CD4-positive, alpha-beta T cell treated with Interleukin-10 for 1 hour (primary cell): ENCODE measurements at regions not wholly inside any gene's neighbourhood (a gene's known extent, or its start where the extent isn't known, plus 50 kb on each side); places are given as distances from the start of the nearest gene placed in this dataset.
"Not testable (repeated sequence)": the region's sequence is repeated elsewhere in the genome, so short reads cannot be mapped to it uniquely, and the experiment has no call there.

Experiments used
- DNase-seq: peaks from one replicate; pipeline ENCODE4 v3.0.0-alpha.2; 2020

- no peak for DNase-seq
Observed at GRCh38 chr12:97616946-97617345, 154.3 kb downstream of the RMST start.

DNA sequence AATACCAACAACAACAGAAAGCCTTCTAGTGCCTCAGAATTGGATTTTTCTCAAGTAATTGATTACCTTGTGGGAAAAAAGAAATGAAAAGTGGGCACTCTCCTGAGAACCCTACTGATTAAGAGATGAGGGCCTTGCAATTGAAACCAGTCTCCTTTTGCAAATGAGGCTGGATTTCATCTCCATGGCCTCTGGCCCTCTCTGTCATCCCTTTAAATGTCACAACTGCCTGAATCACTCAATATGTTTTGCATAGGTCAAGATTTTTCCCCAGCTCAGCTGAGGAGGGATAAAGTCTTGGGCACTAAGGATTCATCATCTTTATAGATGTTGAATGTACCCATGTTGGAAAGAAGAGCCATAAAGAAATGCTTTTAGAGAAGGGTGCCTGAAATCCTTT is 166.4 kb downstream of the RMST start:
- no peak for DNase-seq

- DNase-seq = no peak
Observed at GRCh38 chr12:97629382-97629781, 166.8 kb downstream of the RMST start.

DNA sequence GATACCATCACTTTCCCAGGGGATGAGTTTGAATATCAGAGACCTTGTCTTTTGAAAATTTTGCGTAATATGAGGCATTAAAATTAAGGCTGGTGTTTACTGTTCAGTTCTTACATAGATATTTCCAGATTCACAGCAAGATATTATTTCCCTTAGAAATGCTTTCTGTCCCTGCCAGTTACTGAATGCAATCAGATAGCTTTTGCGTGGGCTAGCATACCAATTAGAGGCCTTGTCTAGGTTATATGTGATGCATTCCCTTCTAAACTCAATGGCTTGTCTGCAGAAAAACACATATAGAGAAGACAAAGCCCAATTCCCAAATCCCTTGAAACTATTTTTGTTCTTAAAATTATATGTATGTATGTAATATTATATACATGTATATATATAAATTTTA is 167.8 kb downstream of the RMST start:
- no peak for DNase-seq

- no peak for DNase-seq
Observed at GRCh38 chr12:97630875-97631274, 168.3 kb downstream of the RMST start.

- no peak for DNase-seq
Observed at GRCh38 chr12:97637770-97638169, 175.2 kb downstream of the RMST start.

- no peak for DNase-seq
Observed at GRCh38 chr12:97638739-97639138, 176.1 kb downstream of the RMST start.

- DNase-seq = no peak
Observed at GRCh38 chr12:97639702-97640101, 177.1 kb downstream of the RMST start.

- no peak for DNase-seq
Observed at GRCh38 chr12:97640826-97641225, 178.2 kb downstream of the RMST start.

DNA sequence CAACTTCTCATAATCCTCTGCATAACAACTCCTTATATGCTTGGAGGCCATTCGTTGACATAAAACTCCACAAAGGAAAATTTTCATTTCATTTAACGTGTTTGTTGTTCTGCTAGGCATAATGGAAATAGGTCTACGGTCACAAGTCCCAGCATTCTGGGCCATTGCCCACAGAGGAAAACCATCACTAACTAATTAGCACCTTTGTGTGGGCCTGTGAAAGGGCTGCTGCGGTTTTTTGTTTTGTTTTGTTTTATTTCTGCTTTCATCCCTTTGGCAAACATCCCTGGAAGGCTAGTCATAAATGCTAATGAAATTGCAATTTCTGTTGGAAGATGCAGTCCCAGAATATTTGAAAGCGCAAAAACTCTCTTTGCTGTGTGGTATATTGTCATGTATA is 180.3 kb downstream of the RMST start:
- no peak for DNase-seq

- no peak for DNase-seq
Observed at GRCh38 chr12:97643924-97644323, 181.3 kb downstream of the RMST start.

DNA sequence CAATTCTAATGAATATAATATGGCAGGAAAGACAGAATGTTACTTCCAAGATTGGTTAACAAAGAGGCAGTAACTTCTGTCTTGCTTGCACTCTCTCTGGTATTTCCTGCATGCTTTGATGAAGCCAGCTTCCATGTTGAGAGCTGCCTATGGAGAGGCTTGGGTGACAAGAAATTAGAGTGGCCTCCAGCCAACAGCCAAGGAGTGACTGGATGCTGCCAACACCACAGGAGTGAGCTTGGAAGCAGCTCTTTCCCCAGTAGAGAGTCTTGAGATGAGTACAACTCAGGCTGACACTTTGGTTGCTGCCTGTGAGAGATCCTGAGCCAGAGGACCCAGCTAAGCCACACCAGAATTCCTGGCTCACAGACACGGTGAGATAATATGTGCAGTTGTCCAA is 183.1 kb downstream of the RMST start:
- DNase-seq = no peak

DNA sequence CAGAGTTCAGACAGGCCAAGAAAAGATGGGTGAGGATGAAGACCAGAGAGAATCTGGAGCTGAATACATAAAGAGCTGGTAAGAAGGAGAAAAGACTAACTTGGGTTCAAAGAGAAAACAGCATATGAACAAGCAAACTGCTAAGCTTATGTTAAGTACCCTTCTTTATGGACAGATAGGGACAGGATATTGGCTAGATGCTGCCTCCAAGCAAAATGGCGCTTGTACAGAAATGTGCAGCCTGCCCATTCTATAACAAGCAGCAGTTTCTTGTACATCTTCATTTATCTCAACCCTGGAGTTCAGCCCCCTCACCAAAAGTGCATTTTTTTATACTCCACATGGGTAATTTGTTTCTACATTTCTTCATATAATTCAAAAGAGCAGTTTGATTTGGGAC is 184.5 kb downstream of the RMST start:
- DNase-seq = no peak

DNA sequence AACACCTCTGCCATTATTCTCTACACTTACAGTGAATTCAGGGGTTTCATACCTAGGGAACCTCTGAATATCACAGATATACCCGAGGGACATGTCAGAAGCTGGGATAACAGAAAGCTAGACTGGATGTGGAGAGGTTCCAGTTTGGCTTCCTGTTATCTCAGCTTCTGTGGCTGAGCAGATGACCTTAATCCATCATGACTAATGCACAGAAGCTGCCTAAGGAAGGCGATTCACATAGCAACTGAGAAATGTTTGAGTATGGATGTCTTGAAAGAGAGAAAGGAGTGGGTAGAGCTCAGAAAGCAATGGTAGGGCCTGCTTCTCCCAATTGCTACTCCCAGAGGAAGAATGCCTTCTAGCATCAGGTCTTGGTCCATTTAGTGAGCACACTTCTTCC is 187.6 kb downstream of the RMST start:
- no peak for DNase-seq

GRCh38 chr12:97656548-97656947 is 193.9 kb downstream of the RMST start:
- DNase-seq = not testable (repeated sequence)

DNA sequence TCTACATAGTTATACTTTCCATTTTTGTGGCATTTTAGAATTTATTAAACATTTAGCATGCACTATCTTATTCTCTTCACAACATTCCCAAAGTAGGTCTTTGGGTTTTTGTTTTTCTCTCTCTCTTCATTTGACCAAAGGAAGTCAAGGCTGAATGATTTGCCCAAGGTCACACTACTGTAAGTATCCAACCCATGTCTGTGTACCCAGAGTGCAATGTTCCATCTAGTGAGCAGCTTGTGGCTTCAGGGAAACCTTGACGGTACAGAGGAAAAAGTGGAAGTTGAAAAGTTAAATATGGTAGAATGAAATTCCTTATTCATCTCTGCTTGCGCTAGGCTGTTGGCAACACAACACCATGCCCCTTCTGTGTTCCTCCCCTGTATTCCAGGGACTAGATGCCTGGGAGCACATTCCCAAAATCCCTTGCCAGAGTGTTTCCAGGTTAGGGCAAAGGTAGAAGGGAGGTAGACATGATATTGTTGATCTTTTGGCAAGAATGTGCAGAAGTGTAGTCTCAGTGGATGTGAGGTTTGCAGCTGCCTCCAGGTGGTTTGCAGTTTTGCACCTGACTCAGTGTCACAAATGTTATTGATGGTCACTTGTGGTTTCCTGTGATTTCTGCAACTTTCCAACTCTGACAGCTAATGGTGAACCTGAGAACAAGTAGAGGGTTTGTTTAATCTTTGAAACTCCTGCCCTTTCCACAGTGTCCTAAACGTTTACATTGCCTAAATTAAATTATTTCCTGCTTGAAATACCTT is 196.7 kb downstream of the RMST start:
- DNase-seq = no peak

DNA sequence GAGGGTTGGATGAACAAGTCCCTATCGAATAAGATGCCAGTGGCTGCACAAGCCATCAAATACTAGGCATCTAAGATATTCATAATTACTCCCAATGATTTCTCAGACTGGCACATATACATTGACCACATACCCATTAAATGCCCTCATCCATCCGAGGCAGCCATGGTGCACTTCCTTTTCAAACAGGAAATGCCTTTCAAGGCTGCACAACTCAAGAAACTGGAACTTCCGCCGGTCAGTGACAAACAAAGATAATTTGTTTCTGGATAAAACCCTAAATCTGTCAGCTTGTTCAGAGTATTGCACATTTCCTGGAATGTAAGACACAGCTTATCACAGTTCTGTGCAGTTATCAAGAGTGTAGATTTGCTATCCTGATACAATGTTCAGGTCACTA is 203.7 kb downstream of the RMST start:
- DNase-seq = no peak

GRCh38 chr12:97672870-97673269 is 210.3 kb downstream of the RMST start:
- no peak for DNase-seq

- no peak for DNase-seq
Observed at GRCh38 chr12:97680751-97681150, 218.1 kb downstream of the RMST start.

DNA sequence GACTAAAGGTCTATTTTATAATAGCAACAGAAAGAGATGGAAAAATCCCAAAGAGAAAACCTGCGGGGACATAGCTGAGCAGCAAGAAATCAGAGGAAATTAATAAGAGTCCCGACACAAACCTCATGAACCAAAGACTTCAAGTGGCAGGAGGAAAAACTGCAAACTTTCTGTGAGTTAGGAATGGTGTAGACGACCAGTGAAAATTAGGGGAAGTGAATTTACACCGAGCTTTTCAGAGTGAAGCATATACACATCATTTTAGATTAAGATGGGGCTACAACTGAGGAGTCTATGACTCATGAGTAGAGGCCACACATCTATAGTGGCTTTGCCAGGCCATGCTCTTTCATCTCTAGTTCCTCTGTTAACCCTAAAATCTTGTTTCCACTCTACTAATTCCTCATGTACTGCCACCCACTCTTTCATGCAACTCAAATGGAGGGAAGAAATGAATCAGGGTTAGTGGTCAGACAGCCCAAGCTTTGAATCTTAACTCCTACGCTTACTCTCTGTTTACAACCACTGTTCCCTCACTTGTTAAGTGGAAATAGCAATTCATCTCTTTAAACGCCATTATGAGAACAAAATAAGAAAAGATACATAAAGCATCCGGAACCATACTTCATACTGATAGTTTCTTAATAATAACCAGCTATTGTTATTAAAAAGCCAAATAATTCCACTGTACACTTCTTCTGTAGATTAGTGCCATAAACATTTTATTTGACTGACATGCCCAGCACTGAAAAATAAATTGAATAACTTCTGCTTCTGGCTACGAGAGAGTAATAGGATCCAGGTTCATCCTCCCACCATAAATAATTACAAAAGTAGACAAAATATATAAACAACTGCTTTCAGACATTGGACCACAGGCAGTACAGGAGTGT is 219.3 kb downstream of the RMST start:
- no peak for DNase-seq

DNA sequence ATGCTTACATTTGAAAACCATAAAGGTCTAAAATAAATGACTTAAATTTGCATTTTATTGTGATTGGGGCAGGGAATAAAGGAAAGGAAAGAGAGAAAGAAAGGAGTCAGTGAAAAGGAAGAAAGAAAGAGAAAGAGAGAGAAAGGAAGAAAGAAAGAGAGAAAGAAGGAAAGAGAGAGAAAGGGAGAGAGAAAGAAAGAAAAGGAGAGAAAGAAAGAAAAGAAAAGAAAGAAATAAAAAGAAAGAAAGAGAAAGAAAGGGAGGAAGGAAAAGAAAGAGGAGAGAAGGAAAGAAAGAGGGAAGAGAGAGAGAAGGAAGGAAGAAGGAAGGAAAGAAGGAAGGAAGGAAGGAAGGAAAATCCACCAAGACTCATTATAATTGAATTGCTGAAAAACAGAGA is 222.8 kb downstream of the RMST start:
- DNase-seq = no peak

GRCh38 chr12:97701901-97702300 is 239.3 kb downstream of the RMST start:
- DNase-seq = no peak

- DNase-seq = no peak
Observed at GRCh38 chr12:97711392-97711791, 248.8 kb downstream of the RMST start.

- DNase-seq = no peak
Observed at GRCh38 chr12:97713270-97713669, 250.7 kb downstream of the RMST start.
